Epithelial cell of proximal tubule (primary cell): ENCODE measurements at regions not wholly inside any gene's neighbourhood (a gene's known extent, or its start where the extent isn't known, plus 50 kb on each side); places are given as distances from the start of the nearest gene placed in this dataset.

ENCODE experiments used
- DNase-seq: peaks from one replicate; pipeline ENCODE4 v3.0.0-alpha.2; 2011; ENCODE audit warnings: low read depth
- H3K4me3 ChIP-seq: 2 replicates; pipeline ENCODE4 v1.5.1; 2011; ENCODE audit warnings: low read depth, mild to moderate bottlenecking, low read length
- TF ChIP-seq, protein P1 (sequence below): conservative IDR thresholded peaks from 2 replicates; pipeline ENCODE4 v1.5.1; 2012; ENCODE audit warnings: low read depth, mild to moderate bottlenecking, low read length

DNA sequence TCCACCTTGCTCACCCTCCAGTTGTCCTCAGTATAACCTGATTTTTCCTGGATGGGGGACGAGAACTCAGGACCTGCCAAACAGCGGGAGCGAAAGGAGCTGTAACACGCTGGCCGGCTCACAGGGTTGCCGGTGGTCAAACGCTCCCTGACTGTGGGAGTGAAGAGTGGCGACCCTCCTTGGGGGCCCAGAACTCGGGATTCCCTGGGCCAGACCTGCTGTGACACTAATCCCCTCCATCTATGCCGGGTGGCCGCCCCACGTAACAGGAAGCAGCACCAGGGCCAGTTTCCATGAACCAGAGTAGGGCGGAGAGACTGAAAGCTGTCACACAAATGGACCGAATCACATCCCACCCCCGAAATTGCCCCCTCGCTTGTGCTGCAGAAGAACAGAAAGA, 1809.2 kb upstream of the ACO1 start:
- no peak for DNase-seq
- H3K4me3 ChIP-seq = no peak overlapping the region
- TF ChIP-seq, protein P1, sequence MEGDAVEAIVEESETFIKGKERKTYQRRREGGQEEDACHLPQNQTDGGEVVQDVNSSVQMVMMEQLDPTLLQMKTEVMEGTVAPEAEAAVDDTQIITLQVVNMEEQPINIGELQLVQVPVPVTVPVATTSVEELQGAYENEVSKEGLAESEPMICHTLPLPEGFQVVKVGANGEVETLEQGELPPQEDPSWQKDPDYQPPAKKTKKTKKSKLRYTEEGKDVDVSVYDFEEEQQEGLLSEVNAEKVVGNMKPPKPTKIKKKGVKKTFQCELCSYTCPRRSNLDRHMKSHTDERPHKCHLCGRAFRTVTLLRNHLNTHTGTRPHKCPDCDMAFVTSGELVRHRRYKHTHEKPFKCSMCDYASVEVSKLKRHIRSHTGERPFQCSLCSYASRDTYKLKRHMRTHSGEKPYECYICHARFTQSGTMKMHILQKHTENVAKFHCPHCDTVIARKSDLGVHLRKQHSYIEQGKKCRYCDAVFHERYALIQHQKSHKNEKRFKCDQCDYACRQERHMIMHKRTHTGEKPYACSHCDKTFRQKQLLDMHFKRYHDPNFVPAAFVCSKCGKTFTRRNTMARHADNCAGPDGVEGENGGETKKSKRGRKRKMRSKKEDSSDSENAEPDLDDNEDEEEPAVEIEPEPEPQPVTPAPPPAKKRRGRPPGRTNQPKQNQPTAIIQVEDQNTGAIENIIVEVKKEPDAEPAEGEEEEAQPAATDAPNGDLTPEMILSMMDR = no peak

DNA sequence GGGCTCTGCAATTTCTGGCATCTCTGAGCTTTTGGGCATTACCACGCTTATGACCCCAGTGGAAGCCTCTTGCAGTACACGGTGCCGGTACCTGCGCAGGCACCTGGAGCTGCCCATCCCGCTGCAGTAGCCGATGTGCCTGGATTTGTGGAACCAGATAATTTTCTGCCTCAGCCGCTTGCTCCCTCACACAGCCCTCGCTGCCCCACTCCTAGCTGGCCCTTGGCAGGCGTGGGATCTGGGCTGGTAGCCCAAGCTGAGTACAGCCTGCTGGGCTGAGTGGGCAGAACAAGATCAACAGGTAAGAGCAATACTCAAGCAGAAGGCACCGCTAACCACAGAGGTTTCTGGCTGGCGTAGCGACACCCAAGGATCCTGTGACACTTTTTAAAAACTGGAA, 1808.8 kb upstream of the ACO1 start:
- no peak overlapping the region for H3K4me3 ChIP-seq
- TF ChIP-seq, protein P1 = no peak
- no peak for DNase-seq

DNA sequence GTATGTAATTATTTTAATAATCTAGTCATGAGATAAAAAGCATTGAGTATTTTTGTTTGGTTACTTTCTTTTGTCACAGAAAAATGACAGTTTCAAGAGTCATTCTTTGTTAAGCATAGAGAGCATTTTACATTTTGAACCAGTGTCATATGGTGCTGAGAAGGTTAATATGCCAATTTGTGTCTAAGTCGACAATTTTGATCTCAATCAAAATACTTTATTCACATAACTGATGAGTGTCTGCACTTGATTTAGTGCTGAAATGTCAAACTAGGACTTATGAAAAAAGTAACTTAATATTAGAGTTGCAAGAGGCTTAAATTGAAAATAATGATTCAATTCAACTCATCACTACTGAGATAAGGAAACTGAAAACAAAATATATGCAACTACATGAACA, 1804.6 kb upstream of the ACO1 start:
- no peak overlapping the region for H3K4me3 ChIP-seq
- no peak for DNase-seq
- TF ChIP-seq, protein P1 = no peak

DNA sequence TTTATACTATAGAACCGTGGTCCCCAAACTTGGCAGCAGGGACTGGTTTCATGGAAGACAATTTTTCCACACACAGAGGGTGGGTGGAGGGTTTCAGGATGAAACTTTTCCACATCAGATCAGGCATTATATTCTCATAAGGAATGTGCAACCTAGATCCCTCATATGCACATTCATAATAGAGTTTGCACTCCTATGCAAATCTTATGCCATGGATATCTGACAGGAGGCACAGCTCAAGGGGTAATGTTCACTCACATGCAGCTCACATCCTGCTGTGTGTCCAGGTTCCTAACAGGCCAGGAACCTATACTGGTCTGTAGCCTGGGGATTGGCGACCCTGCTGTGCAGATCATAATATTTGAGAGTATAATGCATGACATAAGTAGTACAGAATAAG, 1802.2 kb upstream of the ACO1 start:
- H3K4me3 ChIP-seq = no peak overlapping the region
- TF ChIP-seq, protein P1 = no peak
- DNase-seq = no peak

DNA sequence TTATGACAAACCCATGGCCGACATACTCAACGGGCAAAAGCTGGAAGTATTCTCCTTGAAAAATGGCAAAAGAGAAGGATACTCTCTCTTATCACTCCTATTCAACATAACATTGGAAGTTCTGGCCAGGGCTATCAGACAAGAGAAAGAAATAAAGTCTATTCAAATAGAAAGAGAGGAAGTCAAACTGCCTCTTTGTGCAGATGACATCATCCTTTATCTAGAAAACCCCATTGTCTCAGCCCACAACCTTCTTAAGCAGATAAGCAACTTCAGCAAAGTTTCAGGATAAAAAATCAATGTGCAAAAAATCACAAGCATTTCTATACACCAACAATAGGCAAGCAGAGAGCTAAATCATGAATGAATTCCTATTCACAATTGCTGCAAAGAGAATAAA, 1799.9 kb upstream of the ACO1 start:
- H3K4me3 ChIP-seq = no peak overlapping the region
- TF ChIP-seq, protein P1 = no peak
- no peak for DNase-seq

DNA sequence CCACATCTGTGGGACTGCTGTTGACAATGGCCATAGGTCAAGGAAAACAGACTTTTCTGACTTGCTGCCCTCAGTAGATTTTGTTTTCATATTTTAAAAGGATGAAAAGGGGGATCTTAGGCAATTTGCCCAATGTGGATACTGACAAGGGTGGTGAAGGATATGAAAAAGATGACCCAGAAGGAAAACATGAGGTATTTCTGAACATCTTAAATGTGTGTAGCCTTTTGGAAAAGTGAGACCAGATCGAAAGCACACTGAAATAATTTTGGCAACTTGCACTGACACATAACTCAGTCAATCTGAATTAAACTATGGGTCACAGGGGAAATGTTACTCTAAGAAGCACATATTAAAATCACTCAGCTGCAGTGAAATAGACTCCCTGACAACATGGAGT, 1793.0 kb upstream of the ACO1 start:
- no peak for DNase-seq
- TF ChIP-seq, protein P1 = no peak

DNA sequence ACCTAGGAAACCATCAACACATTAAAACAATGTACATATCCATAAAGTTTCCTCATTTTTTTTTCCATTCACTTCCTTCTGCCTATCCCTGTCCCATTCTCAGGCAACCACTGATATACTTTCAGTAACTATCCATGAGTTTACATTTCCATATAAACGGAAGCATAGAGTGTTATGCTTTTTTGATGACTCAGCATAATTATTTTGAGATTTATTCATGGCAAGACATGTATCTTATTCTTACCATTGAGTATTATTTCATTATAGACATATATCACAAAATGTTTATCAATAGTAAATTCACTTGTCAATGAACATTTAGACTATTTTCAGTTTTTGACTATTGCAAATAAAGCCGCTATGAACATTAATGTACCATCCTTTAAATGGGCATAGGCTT, 1786.8 kb upstream of the ACO1 start:
- no peak overlapping the region for H3K4me3 ChIP-seq
- no peak for DNase-seq
- TF ChIP-seq, protein P1 = no peak

More for the DNA sequence above, 1793.0 kb upstream of the ACO1 start:
- no peak overlapping the region for H3K4me3 ChIP-seq
